ENCODE measurements at regions not wholly inside any gene's neighbourhood (a gene's known extent, or its start where the extent isn't known, plus 50 kb on each side); places are given as distances from the start of the nearest gene placed in this dataset.

GRCh38 chrX:115892787-115893671, 277.5 kb upstream of the AGTR2 start:
- TF ChIP-seq POLR2A (IDR thresholded peaks at IDR 0.05) (no peak), CTCF (IDR thresholded peaks at IDR 0.05) (no peak), POLR2AphosphoS5 (IDR thresholded peaks at IDR 0.05) (no peak)

Measured in prostate gland (tissue), 2 donors.